Transverse colon (tissue), 4 donors: ENCODE measurements at regions not wholly inside any gene's neighbourhood (a gene's known extent, or its start where the extent isn't known, plus 50 kb on each side); places are given as distances from the start of the nearest gene placed in this dataset.

Source experiments
- DNase-seq: peaks from one replicate; pipeline ENCODE4 v3.0.0-alpha.2; 2019
- H3K27ac ChIP-seq, 4 donors: fragments of 200-600 bp; sonication (generic); 2 replicates each; pipeline ENCODE4 v1.5.1; 2016 to 2018; ENCODE audit warnings: inconsistent platforms in 4 of 4
- H3K27me3 ChIP-seq: fragments of 200-600 bp; sonication (generic); 2 replicates; pipeline ENCODE4 v1.5.1; 2017; ENCODE audit warnings: inconsistent platforms
- H3K36me3 ChIP-seq, 4 donors: fragments of 200-600 bp; sonication (generic); 2 replicates each; pipeline ENCODE4 v1.5.1; 2017 to 2019; ENCODE audit warnings: inconsistent platforms in 4 of 4
- H3K4me1 ChIP-seq, 4 donors: fragments of 200-600 bp; sonication (generic); 2 replicates each; pipeline ENCODE4 v1.5.1; 2017 to 2020; ENCODE audit warnings: inconsistent platforms in 4 of 4
- H3K4me3 ChIP-seq, 4 donors: fragments of 200-600 bp; sonication (generic); 1 replicate in 1 of 4; 2 replicates in 3 of 4; pipeline versions ENCODE4 v1.5.1 to v1.6.1; 2017 to 2019; ENCODE audit warnings: inconsistent platforms in 4 of 4
- H3K9me3 ChIP-seq, 2 donors: fragments of 200-600 bp; sonication (generic); 2 replicates each; pipeline ENCODE4 v1.5.1; 2017 to 2019; ENCODE audit warnings: inconsistent platforms in 2 of 2
- EP300 ChIP-seq: sonication (generic); formaldehyde crosslinking; IDR thresholded peaks from one replicate; pipeline ENCODE4 v1.6.1; 2017; ENCODE audit warnings: antibody characterized with exemption, low read depth
- POLR2A ChIP-seq: fragments of 450-650 bp; IDR thresholded peaks from one replicate; pipeline ENCODE4 v1.6.1; 2016; ENCODE audit warnings: antibody characterized with exemption, mild to moderate bottlenecking, moderate library complexity
- POLR2AphosphoS5 ChIP-seq, 3 donors: sonication (generic); formaldehyde crosslinking; IDR thresholded peaks; one replicate each; pipeline ENCODE4 v1.6.1; 2016; ENCODE audit warnings: antibody characterized with exemption in 3 of 3
- WGBS, 2 donors: methylation state at CpG; one replicate each; pipeline ENCODE4 v1.1.5; 2018; ENCODE audit warnings: low coverage in 1 of 2; 5-methylcytosine and 5-hydroxymethylcytosine counted together
- in situ Hi-C, 4 donors: fragments of 200-750 bp; cut with MboI; loops; one replicate each; pipeline versions ENCODE4 v1.15.0 to v1.15.1; 2017; ENCODE audit warnings: low sequenced_read_pairs in 3 of 4, low pct_ligation_motif_present in 1 of 4, low pct_unique_long_range_greater_than_20kb in 1 of 4
- intact Hi-C: fragments of 100-400 bp; cut with DNase I; formaldehyde crosslinking; loops from one replicate; pipeline ENCODE4 v1.15.1; 2023; ENCODE audit warnings: low total_unique reads
- TF ChIP-seq, protein P1 (sequence below), 5 experiments: fragments of 200-600 bp in 3 of 5; fragments of 450-650 bp in 2 of 5; sonication (generic) in 3 of 5; IDR thresholded peaks; 1 replicate in 2 of 5; 2 replicates in 3 of 5; pipeline ENCODE4 v1.5.1; 2016 to 2017; ENCODE audit warnings: antibody characterized with exemption in 5 of 5, inconsistent platforms in 3 of 5, mild to moderate bottlenecking in 2 of 5, moderate library complexity in 1 of 5

- TF ChIP-seq, protein P1, sequence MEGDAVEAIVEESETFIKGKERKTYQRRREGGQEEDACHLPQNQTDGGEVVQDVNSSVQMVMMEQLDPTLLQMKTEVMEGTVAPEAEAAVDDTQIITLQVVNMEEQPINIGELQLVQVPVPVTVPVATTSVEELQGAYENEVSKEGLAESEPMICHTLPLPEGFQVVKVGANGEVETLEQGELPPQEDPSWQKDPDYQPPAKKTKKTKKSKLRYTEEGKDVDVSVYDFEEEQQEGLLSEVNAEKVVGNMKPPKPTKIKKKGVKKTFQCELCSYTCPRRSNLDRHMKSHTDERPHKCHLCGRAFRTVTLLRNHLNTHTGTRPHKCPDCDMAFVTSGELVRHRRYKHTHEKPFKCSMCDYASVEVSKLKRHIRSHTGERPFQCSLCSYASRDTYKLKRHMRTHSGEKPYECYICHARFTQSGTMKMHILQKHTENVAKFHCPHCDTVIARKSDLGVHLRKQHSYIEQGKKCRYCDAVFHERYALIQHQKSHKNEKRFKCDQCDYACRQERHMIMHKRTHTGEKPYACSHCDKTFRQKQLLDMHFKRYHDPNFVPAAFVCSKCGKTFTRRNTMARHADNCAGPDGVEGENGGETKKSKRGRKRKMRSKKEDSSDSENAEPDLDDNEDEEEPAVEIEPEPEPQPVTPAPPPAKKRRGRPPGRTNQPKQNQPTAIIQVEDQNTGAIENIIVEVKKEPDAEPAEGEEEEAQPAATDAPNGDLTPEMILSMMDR (IDR thresholded peaks at IDR 0.05) = no peak
- TF ChIP-seq POLR2A (no peak), POLR2AphosphoS5 (IDR thresholded peaks at IDR 0.05) (no peak), EP300 (no peak)
- Histone ChIP-seq H3K4me1 (no peaks in the 10 kb centered on the region), H3K9me3 (no peaks in the 10 kb centered on the region), H3K27me3 (no peaks in the 10 kb centered on the region), H3K36me3 (no peaks in the 10 kb centered on the region), H3K27ac (no peak overlapping the region), H3K4me3 (no peak overlapping the region)
- WGBS, 2 donors = 69% methylated on average over 5 of the region's 5 CpGs; no CpG with 5 or more reads in 1 of the 2 donors
- DNase-seq = no peak
- in situ Hi-C loops = no loop called here
- intact Hi-C loops = no loop called here
Observed at GRCh38 chr10:44818701-44819127, 92.4 kb upstream of the TMEM72 start.

- 80 to 83% methylated on average over 3 of the region's 3 CpGs for WGBS, 2 donors
Observed at GRCh38 chr10:44820094-44820493, 91.0 kb upstream of the TMEM72 start.

GRCh38 chr10:44821290-44821689 is 89.8 kb upstream of the TMEM72 start:
- H3K9me3 ChIP-seq = no peaks in the 10 kb centered on the region
- no peak for DNase-seq
- intact Hi-C loops = no loop called here
- no peak overlapping the region for H3K4me3 ChIP-seq
- no peaks in the 10 kb centered on the region for H3K36me3 ChIP-seq
- no peaks in the 10 kb centered on the region for H3K4me1 ChIP-seq
- TF ChIP-seq EP300 (no peak), POLR2A (no peak), POLR2AphosphoS5 (IDR thresholded peaks at IDR 0.05) (no peak)
- TF ChIP-seq, protein P1 (IDR thresholded peaks at IDR 0.05) = no peak
- in situ Hi-C loops = no loop called here
- no peak overlapping the region for H3K27ac ChIP-seq
- H3K27me3 ChIP-seq = no peaks in the 10 kb centered on the region
- WGBS, 2 donors = 84 to 93% methylated on average over 2 to 8 of the region's 8 CpGs

More at GRCh38 chr10:44820094-44820493, 91.0 kb upstream of the TMEM72 start:
- Histone ChIP-seq H3K27me3 (no peaks in the 10 kb centered on the region), H3K9me3 (no peaks in the 10 kb centered on the region), H3K36me3 (no peaks in the 10 kb centered on the region), H3K4me1 (no peaks in the 10 kb centered on the region), H3K4me3 (no peak overlapping the region), H3K27ac (no peak overlapping the region)
- intact Hi-C loops = no loop called here
- TF ChIP-seq POLR2AphosphoS5 (IDR thresholded peaks at IDR 0.05) = no peak
- TF ChIP-seq EP300 = no peak
- TF ChIP-seq, protein P1 (IDR thresholded peaks at IDR 0.05) = no peak
- no peak for TF ChIP-seq POLR2A
- DNase-seq = no peak
- in situ Hi-C loops = no loop called here

DNA sequence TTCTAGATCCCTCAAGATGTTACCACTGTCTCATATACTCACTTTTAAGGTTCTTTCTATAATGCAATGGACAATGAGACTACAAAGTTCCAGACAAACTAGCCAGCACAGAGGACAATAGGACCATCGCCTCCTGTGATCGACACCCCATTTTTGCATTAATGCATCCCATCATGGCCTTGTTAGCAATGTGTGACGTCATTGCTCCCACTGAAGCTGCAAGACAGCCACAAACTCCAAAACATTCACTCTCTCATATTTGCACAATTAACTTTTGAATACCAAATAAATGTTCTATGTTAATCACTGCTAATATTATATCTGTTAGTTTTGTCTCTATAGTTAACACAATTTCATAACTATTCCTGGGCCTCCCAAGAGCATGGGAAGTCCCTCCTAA is 88.8 kb upstream of the TMEM72 start:
- DNase-seq = no peak
- in situ Hi-C loops = no loop called here
- 80 to 81% methylated on average over 3 of the region's 3 CpGs for WGBS, 2 donors
- TF ChIP-seq EP300 (no peak), POLR2A (no peak), POLR2AphosphoS5 (IDR thresholded peaks at IDR 0.05) (no peak)
- TF ChIP-seq, protein P1 (IDR thresholded peaks at IDR 0.05) = no peak
- Histone ChIP-seq H3K9me3 (no peaks in the 10 kb centered on the region), H3K27ac (no peak overlapping the region), H3K27me3 (no peaks in the 10 kb centered on the region), H3K4me3 (no peak overlapping the region), H3K36me3 (no peaks in the 10 kb centered on the region), H3K4me1 (no peaks in the 10 kb centered on the region)
- intact Hi-C loops = no loop called here
